HCEC 1CT (cell line): ENCODE measurements at regions not wholly inside any gene's neighbourhood (a gene's known extent, or its start where the extent isn't known, plus 50 kb on each side); places are given as distances from the start of the nearest gene placed in this dataset.

Experiments used
- DNase-seq: peaks from one replicate; pipeline ENCODE4 v3.0.0-alpha.2; 2017

- DNase-seq = no peak
These were observed 197.8 kb downstream of the TTC8 start for GRCh38 chr14:89022274-89022673.

DNA sequence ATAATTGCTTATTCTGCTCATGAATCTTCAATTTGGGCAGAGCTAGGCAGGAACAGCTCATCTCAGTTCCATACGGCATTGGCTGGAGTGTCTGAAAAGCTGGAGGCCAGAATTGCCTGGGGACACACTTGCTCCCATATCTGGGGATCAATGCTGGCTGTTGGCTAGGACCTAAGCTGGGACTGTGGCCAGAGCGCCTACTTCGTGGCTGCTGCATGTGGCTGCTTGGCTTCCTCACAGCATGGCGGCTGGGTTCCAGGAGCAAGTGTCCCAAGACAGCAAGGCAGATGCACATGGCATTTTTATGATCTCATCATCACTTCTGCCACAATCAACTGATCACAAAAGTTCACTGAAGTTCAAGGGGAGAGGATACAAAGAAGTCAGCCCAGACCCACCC lies 200.2 kb downstream of the TTC8 start:
- no peak for DNase-seq

DNA sequence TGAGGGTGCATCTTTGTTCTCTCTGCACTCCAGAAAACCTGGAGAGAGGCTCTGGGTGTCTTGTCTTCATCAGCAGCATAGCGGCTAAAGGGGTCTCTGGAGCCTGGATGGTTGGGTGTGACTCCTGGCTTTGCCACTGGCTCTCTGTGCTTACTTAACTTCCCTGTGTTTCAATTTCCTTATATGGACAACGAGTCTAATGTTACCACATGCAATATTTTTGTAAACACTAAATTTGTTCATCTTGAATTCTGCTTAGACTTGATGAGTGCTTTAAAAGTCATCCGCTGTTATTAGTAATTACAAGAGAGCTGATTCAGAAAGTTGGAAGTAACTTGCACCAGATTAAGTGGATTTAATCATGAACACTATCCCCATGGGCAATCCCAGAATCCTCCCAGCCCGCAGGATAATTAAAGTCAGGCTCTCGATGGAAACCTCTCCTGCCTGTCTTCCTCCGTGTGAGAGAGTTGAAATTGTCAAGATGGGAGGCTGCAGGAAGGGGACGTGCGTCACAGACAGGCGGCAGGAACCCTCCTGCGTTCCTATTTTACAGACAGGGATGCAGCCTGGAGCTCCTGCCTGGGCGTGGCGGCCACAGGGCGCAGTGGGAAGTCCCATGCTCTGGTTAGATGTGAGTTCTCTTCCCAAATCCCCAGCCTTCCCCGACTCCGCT lies 201.2 kb downstream of the TTC8 start:
- DNase-seq = peak; percentile 63

DNA sequence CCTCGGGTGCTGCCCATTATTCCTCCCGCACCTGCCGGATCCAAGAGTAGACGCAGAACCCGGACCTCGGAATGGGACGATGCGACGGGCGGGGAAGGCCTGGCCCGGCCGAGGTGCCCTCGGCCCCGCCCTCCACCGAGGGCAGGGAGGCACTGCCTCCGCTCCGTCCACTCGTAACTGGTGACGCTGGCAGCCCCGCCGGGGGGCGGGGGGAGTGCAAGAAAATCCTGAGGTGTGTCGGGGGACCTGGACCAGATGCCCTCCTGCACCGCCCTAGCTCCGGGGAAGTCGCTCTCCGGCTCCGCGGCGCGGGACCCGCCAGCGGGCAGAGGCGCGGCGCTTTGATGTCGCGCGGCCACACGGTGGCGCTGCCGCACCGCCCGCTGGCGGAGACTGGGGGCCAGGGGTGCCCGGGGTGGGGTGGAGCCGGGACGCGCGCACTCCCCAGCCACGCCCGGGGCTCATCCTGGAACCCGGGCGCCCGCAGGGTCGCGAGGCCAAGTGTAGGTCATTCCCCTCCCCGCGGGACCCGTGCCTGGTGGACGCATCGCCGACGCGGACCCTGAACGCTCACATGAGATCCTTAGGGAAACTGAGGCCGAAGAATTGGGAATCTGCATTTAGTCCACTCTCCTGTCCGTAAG lies 202.8 kb downstream of the TTC8 start:
- peak; percentile 27 for DNase-seq

- no peak for DNase-seq
These were observed 204.1 kb downstream of the TTC8 start for GRCh38 chr14:89028462-89029134.

GRCh38 chr14:89029961-89030694 lies 205.7 kb downstream of the TTC8 start:
- no peak for DNase-seq

GRCh38 chr14:89030921-89031320 lies 206.5 kb downstream of the TTC8 start:
- DNase-seq = no peak

GRCh38 chr14:89032086-89032649 lies 207.7 kb downstream of the TTC8 start:
- no peak for DNase-seq

GRCh38 chr14:89033756-89034155 lies 209.3 kb downstream of the TTC8 start:
- DNase-seq = no peak

GRCh38 chr14:89036371-89036770 lies 211.9 kb downstream of the TTC8 start:
- no peak for DNase-seq

GRCh38 chr14:89037065-89037464 lies 212.6 kb downstream of the TTC8 start:
- DNase-seq = no peak

DNA sequence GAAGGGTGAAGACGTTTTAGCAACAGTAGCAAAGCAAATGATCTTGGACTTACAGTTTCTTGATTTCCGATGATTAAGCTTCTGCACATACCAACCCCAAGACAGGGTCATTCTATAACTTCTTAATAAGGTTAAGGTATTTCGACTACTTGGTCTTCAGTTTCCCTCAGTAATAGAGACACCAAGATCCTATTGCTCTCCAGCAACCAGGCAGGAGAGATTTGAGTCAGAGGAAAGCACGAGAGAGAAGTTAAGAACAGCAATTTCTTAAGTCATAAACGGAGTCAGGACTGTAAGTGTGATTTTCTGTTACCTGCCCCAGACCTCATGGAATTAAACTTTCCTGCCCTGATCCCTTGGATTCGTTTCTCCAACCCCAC lies 215.6 kb downstream of the TTC8 start:
- DNase-seq = no peak

DNA sequence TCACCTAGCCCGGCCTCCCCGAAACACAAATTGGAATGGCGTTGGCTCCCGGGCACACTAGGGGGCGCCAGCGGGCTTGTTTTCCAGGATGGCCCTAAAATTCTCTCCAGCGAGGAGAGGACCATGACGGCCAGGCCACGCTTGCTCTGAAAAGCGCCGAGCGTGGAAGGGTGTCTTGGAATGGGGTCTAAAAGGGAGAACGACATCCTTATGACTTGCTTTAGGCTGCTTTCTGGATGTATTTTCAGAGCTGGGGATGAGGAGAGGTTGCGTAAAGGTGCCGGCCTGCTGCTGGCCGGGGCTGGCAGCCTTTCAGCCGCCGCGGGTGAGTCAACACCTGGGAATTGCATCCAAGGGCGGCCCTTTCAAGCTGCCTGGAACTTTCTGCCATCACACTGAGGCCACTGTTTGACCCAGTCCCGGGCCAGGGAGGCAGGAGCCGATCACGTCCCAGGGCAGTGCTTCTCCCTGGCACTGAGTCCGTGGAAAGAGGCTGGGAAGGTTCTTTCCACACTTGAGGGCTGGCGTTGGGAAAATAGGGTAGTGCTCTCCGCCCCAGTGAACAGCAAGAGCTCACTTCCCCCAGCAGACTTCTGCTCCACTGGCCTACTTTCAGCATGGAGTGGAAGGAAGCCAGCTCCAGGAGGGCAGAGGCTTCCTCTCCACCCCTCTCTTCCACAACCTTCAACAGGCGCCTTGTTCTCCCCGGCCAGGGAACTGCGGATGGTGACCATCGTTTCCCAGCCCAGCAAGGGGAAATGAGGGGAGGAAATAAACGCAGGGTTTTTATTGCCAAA lies 216.2 kb downstream of the TTC8 start:
- DNase-seq = peak; percentile 87

DNA sequence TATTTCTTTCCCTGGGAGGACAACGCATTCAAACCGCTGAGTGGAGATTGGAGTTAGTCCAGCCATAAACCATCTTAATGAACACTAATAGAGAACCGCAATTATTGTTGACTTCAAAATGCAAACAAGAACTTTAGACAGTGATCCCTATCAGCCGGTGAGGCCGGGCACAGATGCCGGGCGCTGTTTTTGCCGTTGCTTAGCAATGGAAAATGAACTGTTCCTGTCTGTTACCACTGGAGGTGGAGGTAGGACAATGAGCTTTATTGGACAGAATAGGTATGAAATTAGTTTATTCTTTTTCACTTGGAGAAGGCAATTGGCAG lies 216.8 kb downstream of the TTC8 start:
- DNase-seq = no peak

DNA sequence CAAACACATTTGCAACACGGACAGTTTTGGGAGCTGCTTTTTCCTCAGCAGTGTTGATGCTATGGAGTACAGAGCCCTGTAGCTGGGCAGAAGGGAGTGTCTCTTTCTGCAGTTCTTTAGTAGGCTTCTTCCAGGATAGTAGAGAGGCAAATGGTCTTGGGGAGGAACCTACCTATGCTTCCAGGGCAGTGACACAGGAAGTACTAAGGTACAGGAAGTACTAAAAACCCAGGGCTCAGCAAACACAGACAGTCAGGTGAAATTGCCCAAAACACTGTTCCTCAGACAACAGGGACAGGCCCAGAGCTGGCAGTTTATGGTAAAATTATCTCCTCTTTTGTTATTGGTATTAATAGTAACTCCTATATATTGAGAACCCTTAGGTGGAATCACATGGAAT lies 217.6 kb downstream of the TTC8 start:
- DNase-seq = no peak

- no peak for DNase-seq
These were observed 228.9 kb downstream of the TTC8 start for GRCh38 chr14:89053303-89053702.

- no peak for DNase-seq
These were observed 231.9 kb downstream of the TTC8 start for GRCh38 chr14:89056394-89056793.

- DNase-seq = no peak
These were observed 234.2 kb downstream of the TTC8 start for GRCh38 chr14:89058697-89059096.

DNA sequence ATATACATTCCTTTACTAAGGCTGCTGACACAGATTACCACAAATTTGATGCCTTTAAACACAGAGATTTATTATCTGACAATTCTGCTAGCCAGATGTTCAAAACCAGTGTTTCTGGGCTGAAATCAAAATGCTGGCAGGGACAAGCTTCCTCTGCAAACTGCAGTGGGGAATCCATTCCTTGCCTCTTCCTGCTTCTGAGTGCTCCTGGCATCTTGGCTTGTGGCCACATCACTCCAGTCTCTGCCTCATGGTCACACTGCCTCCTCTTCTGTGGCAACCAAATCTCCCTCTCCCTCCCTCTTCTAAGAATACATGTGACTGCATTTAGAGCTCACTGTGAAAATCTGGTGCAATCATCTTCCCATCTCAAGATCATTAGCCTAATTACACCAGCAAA lies 235.7 kb downstream of the TTC8 start:
- no peak for DNase-seq

DNA sequence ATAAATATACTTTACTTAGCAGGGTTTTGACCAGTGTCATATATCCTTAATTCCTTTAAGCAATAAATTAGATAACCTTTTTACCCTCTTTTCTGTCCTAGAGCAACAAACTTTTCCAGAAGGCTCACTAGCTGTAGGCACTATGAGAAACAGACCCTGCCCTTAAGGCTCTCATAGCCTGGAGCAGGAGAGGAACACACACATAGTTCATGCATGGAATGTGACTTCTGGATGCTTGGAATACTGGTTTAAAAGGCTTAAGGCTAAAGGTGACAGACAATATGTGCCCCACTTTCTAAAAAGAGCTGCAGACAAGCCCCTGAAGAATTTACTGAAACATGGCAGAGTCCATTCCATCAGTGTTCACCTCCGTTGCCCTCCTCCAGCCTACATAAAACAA lies 237.2 kb downstream of the TTC8 start:
- no peak for DNase-seq

DNA sequence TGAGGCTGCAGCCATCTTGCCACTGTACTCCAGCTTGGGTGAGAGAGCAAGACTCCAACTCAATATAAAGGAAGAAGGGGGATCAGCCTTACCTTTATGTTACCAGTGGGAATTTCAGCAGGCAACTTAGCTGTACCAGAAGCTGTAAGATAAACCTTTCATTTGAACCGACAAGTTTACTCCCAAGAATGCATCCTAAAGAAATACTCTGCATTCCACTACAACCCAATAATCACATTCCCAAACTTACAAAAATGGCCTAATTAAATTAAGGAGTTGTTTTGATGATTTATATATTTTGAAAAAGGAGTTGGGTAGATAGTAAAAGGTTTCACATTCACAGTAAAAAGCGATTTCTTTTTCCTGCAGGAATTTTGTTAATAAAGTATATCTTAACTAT lies 241.4 kb downstream of the TTC8 start:
- DNase-seq = no peak

DNA sequence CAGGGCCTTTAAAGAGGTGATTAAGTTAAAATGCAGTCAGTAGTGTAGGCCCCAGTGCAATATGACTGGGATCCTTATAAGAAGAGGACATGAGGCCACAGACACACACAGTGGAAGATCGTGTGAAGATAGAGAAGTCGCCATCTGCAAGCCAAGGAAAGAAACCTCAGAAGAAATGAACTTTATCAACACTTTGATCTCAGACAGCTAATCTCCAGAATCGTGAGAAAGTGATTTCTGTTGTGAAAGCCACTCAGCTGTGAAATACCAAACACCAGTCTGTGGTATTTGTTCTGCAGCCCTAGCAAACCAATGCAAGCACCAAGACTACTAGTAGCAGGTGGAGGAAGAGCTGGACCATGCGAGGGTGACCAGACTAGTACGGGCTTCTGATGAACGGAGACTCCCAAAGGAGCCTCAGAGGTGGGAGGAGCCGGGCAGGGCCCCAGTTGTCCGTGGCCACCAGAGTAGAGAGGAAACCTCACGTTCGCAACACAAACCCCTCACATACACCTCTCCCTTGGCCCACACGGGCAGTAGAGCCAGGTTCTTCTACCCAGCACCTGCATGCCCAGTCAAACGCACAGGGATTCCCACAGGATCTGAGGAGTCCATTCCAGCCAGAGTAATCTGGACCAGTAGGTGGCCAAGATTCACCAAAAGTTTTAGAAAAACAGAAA lies 243.0 kb downstream of the TTC8 start:
- DNase-seq = no peak
